ENCODE measurements at regions not wholly inside any gene's neighbourhood (a gene's known extent, or its start where the extent isn't known, plus 50 kb on each side); places are given as distances from the start of the nearest gene placed in this dataset.
"Not testable (repeated sequence)": the region's sequence is repeated elsewhere in the genome, so short reads cannot be mapped to it uniquely, and the experiment has no call there.

GRCh38 chr14:94823556-94824341 lies 53.8 kb upstream of the GSC start:
- ATAC-seq (ENCODE audit: poor library complexity) = no peak
- intact Hi-C loops (cut with DNase I) = no loop called here
- DNase-seq = no peak

- DNase-seq = no peak
- intact Hi-C loops (cut with DNase I) = no loop called here
- no peak for ATAC-seq (ENCODE audit: poor library complexity)
Observed at GRCh38 chr14:94821705-94822104, 51.8 kb upstream of the GSC start.

- intact Hi-C loops (cut with DNase I); DNase-seq: not testable (repeated sequence)
Observed at GRCh38 chr14:94820932-94821331, 51.0 kb upstream of the GSC start.

More at GRCh38 chr14:94820932-94821331, 51.0 kb upstream of the GSC start:
- not testable (repeated sequence) for ATAC-seq (ENCODE audit: poor library complexity)

Measured in Right ventricle myocardium superior (tissue), 1 donor.